T47D (cell line): ENCODE measurements at regions not wholly inside any gene's neighbourhood (a gene's known extent, or its start where the extent isn't known, plus 50 kb on each side); places are given as distances from the start of the nearest gene placed in this dataset.

Experiments used
- DNase-seq, 2 experiments: peaks; one replicate each; pipeline versions ENCODE4 v3.0.0 to v3.0.0-alpha.2; 2011 to 2012; ENCODE audit warnings: low read depth in 1 of 2, low spot score in 1 of 2
- JUND ChIP-seq: IDR thresholded peaks from 2 replicates; pipeline ENCODE4 v1.6.1; 2012; ENCODE audit warnings: low read depth
- in situ Hi-C: cut with HindIII; loops from 2 replicates; pipeline ENCODE4 v1.10.0; 2016; ENCODE audit warnings: low sequenced_read_pairs, low pct_unique_long_range_greater_than_20kb

DNA sequence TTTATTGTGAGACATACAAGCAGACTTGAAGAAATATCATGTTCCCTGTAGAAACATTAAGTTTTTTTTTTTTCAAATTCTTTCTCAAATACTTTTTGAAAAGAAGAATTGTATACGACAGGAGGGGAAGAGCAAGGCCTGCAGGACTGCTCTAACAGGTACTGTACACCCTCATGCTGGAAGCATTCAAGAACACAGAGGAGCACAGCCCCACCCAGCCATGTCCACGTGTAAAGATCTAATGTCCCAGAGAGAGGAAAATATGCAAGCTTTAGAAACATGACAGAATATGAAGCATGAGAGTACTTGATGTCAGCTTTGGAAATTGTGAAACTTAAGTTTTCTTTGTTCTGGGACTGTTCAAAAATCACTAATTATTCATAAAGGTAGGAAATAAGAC is 191.6 kb downstream of the TTC32 start:
- DNase-seq, result no peak
- no peak for TF ChIP-seq JUND
- in situ Hi-C loops, result no loop called here

DNA sequence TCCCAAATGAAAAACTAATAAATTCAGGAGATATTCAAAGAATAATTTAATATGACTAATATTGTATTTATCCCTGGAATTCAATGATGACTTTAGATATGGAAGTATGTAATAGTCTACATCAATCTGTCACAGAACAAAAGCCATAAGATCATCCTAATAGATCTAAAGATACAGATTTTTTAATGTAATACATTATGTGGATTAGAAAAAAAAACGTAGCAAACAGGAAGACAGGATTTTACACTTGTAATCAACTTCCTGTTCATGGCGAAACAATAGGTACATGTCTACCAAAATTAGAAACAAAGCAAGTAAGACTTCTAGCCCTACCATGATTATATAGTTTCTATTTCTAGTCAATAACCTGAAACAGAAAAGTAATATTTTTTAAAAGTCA is 192.2 kb downstream of the TTC32 start:
- no peak for TF ChIP-seq JUND
- in situ Hi-C loops, result no loop called here

DNA sequence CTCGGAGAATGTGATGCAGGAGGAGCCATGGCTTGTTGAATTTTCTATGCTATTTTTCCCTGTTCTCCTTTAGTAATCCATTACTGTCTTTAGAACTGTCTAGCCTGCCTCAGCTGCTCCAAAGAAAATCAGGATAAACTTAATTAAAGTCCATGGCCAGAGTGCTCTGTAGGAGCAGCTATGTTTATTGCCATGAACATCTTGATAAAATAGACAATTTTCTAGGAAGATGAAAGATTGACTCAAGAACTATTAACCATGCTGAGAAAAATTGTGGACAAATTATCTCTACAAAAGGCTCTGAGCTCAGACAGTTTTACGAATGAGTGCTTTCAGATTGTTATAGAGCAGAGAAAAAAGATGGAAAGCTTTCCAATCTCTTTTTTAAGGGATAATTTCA is 193.0 kb downstream of the TTC32 start:
- DNase-seq, result no peak
- TF ChIP-seq JUND, result no peak
- in situ Hi-C loops, result no loop called here

More for the DNA sequence above, 192.2 kb downstream of the TTC32 start:
- DNase-seq, result no peak

DNA sequence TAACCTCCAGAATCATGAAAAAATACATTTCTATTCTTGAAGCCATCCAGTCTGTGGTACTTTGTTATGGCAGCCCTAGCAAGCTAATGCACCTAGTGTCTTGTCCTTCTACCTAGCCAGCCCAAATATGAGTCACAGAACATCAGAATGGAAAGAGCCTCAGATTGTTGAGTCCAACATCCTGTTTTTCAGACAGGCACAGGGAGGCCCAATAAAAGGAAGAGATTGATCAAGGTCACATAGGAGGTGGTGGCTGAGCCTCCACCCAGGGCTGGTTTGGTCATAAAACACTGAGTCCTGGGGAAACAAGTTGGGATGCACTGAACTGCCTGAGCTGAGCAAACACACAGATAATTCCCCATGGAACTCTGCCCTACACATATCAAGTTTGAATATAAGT is 195.5 kb downstream of the TTC32 start:
- no peak for DNase-seq
- in situ Hi-C loops, result no loop called here
- TF ChIP-seq JUND, result no peak

DNA sequence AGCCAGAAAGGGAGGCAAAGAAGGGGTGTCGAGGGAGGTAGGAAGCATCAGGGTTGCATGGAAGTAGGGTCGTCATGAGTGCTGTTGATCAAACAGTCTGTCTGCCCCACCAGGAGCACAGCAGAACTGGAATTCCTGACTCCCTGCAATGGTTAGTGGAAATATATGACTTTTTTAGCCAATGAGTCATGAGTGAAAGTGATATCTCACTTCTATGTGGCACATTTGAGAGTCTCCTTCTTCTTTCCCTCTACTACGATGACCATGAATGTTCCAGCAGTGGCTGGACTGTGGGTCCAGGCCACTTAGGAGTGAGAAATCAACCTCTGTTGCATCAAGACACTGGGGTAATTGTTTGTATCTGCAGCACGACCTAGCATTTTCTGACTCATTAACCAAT is 199.5 kb downstream of the TTC32 start:
- in situ Hi-C loops, result no loop called here
- TF ChIP-seq JUND, result no peak
- DNase-seq, result no peak

DNA sequence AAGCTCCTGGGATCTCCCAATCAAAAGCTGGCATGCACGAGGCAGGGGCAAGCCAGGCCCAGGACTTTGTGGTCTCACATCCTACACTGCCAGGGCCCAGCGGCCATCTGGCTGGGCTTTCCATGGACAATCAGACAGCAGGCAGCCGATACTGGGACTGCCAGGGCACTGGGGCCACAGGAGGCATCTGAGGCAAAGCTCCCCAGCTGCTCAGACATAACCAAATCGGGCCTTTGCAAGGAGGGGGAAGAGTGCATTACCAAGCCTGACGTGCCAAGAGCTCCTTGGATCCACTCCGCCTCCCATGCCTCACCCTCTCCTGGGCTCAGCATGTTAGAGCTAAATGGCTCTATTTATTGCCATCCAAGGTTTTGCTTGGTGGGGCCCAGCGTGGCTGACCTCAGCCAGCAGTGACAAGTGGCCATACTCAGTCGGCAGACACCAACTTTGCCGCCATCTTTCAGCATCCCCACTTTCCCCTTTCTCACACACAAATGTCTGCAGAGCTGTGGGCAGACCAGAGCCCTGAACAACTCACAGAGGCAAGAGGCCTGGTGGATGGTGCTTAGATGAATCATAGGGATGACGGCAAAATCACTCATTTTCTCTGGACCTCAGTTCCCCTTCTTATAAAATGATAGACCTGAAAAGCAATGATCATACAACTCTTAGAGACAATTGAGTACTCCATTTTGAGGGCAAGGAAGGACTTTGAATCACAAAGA is 200.8 kb downstream of the TTC32 start:
- in situ Hi-C loops, result no loop called here
- no peak for DNase-seq
- TF ChIP-seq JUND, result no peak

DNA sequence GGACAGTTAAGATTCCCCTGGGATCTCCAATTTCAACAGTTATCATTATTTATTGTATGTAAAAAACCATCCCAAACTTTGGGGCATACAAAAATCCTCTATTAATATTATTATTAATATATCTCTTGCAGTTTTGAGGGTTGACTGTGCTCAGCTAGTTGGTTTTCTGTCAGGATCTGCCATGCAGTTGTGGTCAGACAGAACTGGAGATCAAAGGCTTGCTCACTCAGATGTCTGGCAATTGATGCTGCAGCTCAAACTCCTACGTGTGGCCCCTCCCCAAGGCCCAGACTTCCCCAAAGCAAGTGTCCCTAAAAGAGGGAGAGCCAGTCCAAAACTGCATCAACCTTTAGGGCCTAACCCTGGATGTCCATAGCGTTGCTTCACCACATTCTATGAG is 204.7 kb downstream of the TTC32 start:
- in situ Hi-C loops, result no loop called here
- DNase-seq, result no peak
- TF ChIP-seq JUND, result no peak

DNA sequence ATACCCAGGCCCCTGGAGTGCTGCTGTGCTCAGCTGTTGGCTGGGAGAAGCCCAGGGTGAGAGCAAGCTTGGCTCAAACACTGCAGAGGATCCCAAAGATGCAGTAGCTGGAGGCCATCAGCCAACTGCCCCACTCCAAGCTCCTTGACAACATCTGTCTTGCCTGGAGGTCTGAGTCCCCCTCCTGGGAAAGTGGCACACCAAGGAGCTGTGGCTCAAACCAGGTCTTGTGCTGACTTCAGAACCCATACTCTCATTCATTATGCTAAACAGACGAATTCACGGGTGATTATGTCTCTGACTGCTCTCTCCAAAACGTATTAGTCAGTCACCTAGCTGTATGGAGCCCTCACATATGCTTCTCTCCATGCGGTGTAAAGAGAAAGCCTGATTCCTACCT is 206.1 kb downstream of the TTC32 start:
- no peak for TF ChIP-seq JUND
- no peak for DNase-seq
- in situ Hi-C loops, result no loop called here

DNA sequence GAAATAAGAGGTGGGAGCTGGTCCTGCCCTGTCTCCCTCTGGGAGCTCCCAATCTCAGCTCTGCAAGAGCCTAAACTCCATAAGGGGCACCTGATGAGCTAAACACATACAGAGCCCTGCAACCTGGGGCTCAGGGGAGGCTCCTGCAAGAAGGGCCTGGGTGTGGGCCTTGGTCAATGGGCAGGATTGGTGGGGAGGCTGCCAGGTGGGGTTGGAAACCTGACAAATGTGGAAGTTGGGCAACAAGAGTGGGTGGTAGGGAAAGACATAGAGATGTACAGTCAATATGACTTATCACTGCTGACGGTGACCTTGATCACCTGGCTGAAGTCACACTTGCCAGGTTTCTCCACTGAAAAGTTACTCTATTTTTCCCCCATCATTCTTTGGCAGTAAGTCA is 209.9 kb downstream of the TTC32 start:
- DNase-seq, result no peak
- no peak for TF ChIP-seq JUND
- in situ Hi-C loops, result no loop called here

DNA sequence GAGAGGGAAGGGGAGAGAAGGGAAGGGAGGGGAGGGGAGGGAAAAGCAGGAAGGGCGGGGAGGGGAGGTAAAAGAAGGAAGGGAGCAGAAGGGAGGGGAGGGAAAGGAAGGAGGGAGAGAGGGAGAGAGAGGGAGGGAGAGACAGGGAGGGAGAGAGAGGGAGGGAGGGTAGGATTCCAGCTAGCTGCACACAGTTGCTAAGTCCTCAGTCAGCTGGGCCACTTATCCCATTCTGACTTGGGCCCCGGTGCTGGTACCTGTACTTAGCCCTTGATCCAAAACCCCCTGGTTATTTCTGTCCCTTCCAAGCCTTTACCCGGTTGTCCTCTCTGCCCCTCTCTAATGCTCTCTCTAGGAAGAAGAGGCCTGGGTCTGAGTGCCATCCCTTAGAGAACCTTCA is 211.4 kb downstream of the TTC32 start:
- in situ Hi-C loops, result no loop called here
- TF ChIP-seq JUND, result no peak
- DNase-seq, result no peak

DNA sequence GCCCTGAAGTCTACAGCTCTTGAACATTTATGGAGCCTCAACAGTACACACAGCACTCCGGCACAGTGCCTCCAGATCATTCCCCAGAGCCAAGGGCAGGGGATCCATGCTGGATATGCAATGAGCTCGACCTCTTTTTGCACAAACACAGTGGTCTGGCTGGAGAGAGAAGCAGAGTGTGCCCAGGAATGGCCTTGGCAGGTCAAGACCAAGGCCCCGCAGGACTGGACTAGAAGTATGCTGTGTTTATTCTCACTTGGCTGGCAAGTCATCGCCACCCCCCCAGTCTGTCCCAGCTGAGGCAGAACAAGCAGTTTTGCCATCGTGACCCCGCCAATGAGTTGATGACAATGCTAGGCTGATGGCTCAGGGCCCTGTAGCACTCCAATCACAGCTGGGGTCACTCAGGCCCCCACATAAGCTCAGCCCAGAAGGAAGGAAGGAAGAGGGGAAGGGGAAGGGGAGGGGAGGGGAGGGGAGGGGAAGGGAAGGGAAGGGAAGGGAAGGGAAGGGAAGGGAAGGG is 212.1 kb downstream of the TTC32 start:
- no peak for DNase-seq
- TF ChIP-seq JUND, result no peak
- in situ Hi-C loops, result no loop called here

DNA sequence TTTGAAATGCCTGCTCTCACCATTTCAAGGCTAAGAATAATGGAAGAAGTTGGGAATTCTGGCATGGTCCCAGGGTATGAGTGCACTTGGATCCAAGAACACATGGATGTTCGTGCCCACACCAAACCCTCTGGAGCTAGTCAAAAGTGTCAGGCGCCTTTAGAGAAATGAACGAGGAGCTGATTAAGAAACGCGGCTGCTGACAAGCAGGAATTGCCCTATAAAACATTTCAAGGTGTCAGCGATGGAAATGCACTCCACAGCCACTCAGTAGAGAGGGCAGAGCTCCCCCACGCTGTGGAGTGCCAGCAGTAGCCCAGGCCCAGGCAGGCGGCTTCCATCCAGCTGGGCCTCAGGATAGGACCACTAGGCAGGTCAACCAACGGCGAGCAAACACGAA is 213.7 kb downstream of the TTC32 start:
- no peak for DNase-seq
- in situ Hi-C loops, result no loop called here
- TF ChIP-seq JUND, result no peak

DNA sequence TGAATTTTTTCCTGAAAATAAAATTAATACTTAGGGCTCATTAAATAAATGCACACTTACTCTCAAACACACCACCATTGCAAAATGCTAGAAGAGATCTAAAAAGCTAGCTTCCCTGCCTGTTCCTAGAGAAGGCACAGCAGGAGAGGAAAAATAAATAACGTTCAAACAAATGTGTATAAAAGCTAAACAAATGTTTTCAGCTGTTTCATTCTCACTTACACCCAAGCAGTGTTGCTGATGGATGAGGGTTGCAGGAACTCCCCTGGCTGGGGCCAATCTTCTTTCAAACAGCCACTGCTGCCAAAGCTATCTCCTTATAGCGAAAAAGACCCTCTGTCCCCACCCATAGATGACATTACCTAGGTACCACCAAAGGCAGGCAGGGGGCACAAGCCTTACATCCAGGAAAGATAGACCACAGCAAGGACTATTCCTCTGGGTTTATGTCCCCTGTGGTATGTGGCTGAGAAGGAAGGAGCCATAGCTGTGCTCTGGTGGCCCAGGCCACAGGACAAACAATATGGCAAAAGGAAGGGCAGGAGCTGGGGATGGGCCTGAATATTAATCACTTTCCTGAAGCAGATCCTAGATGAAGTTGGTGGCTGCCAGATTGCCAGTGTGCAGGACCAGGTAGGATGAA is 214.6 kb downstream of the TTC32 start:
- in situ Hi-C loops, result no loop called here
- TF ChIP-seq JUND, result no peak
- DNase-seq, result no peak
